ENCODE measurements at regions not wholly inside any gene's neighbourhood (a gene's known extent, or its start where the extent isn't known, plus 50 kb on each side); places are given as distances from the start of the nearest gene placed in this dataset.

DNA sequence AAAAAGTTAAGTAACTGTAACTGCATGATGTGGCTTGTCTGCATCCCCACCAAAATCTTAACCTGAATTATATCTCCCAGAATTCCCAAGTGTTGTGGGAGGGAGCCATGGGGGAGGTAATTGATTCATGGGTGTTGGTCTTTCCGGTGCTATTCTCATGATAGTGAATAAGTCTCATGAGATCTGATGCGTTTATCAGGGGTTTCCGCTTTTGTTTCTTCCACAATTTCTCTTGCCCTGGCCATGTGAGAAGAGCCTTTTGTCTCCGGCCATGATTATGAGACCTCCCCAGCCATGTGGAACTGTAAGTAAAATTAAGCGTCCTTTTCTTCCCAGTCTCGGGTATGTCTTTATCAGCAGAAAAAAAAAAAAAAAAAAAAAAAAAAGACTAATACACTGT lies 385.8 kb downstream of the SLITRK1 start:
- no peak for DNase-seq (ENCODE audit: low read depth, low spot score)
- no peak overlapping the region for H3K27ac ChIP-seq (ENCODE audit: insufficient read depth, low read depth, low read length)
- FAIRE-seq = no peak
- intact Hi-C loops (cut with micrococcal nuclease) (no loop called here), dilution Hi-C loops (cut with MboI; ENCODE audit: extremely low pct_ligation_motif_present, low sequenced_read_pairs) (no loop called here)
- H3K4me3 ChIP-seq (replicated peaks in 1 of 3; ENCODE audit: insufficient read depth in 1 of 3, low read depth in 1 of 3, low read length in 3 of 3) = no peak overlapping the region
- H3K9ac ChIP-seq (replicated peaks; ENCODE audit: extremely low read depth, insufficient read depth, low read length) = no peak overlapping the region
- H2AFZ ChIP-seq (ENCODE audit: low read depth, low read length) = no peak overlapping the region
- no peaks in the 10 kb centered on the region for H3K79me2 ChIP-seq (ENCODE audit: control insufficient read depth, insufficient read depth, low read length)
- TF ChIP-seq, protein P1, sequence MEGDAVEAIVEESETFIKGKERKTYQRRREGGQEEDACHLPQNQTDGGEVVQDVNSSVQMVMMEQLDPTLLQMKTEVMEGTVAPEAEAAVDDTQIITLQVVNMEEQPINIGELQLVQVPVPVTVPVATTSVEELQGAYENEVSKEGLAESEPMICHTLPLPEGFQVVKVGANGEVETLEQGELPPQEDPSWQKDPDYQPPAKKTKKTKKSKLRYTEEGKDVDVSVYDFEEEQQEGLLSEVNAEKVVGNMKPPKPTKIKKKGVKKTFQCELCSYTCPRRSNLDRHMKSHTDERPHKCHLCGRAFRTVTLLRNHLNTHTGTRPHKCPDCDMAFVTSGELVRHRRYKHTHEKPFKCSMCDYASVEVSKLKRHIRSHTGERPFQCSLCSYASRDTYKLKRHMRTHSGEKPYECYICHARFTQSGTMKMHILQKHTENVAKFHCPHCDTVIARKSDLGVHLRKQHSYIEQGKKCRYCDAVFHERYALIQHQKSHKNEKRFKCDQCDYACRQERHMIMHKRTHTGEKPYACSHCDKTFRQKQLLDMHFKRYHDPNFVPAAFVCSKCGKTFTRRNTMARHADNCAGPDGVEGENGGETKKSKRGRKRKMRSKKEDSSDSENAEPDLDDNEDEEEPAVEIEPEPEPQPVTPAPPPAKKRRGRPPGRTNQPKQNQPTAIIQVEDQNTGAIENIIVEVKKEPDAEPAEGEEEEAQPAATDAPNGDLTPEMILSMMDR (IDR thresholded peaks at IDR 0.05; ENCODE audit: extremely low read depth in 1 of 2, insufficient read depth in 1 of 2, low read depth in 1 of 2, low read length in 2 of 2) = no peak
- TF ChIP-seq MYC (IDR thresholded peaks at IDR 0.05; ENCODE audit: low read depth, low read length) = no peak
- TF ChIP-seq POLR2AphosphoS5 (IDR thresholded peaks at IDR 0.05; ENCODE audit: insufficient read depth, low read depth, low read length) = no peak
- no peak for TF ChIP-seq GATA2 (IDR thresholded peaks at IDR 0.05; ENCODE audit: insufficient read depth, insufficient read length, low read depth, low read length)
- TF ChIP-seq, protein P2, sequence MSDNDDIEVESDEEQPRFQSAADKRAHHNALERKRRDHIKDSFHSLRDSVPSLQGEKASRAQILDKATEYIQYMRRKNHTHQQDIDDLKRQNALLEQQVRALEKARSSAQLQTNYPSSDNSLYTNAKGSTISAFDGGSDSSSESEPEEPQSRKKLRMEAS (IDR thresholded peaks at IDR 0.05; ENCODE audit: insufficient read depth, insufficient read length) = no peak
- TF ChIP-seq JUN (IDR thresholded peaks at IDR 0.05; ENCODE audit: borderline replicate concordance, insufficient read depth, insufficient read length, low read depth) = no peak
- no peak for TF ChIP-seq FOS (IDR thresholded peaks at IDR 0.05; ENCODE audit: borderline replicate concordance, insufficient read depth, low read length)
- no peak for TF ChIP-seq POLR2A (IDR thresholded peaks at IDR 0.05; ENCODE audit: low read depth, low read length)
- TF ChIP-seq EZH2 (IDR thresholded peaks at IDR 0.05; ENCODE audit: borderline replicate concordance, low read depth, low read length, severe bottlenecking) = no peak
- ChIA-PET POLR2A (no interaction called here), CTCF (no interaction called here)
- H4K20me1 ChIP-seq (replicated peaks; ENCODE audit: control insufficient read depth, extremely low read depth, insufficient read depth, low read length) = no peaks in the 10 kb centered on the region
- no peaks in the 10 kb centered on the region for H3K36me3 ChIP-seq (ENCODE audit: control insufficient read depth in 2 of 2, extremely low read depth in 1 of 2, insufficient read depth in 2 of 2, low read length in 2 of 2)
- H3K27me3 ChIP-seq (ENCODE audit: control insufficient read depth in 2 of 2, insufficient read depth in 2 of 2, low read length in 2 of 2) = no peaks in the 10 kb centered on the region
- H3K9me1 ChIP-seq (replicated peaks; ENCODE audit: control insufficient read depth, extremely low read depth, insufficient read depth, low read length) = no peaks in the 10 kb centered on the region
- BruUV-seq (replicated peaks) = no TSS peak
- H3K9me3 ChIP-seq (replicated peaks; ENCODE audit: control insufficient read depth, insufficient read depth, low read length) = peaks cover 3% of the 10 kb centered on the region
- no peak overlapping the region for H3K4me2 ChIP-seq (ENCODE audit: insufficient read depth, low read length)
- no peaks in the 10 kb centered on the region for H3K4me1 ChIP-seq (ENCODE audit: control insufficient read depth, extremely low read depth, insufficient read depth, low read length)

Measured in endothelial cell of umbilical vein (primary cell).